GM12892 (cell line): ENCODE measurements at regions not wholly inside any gene's neighbourhood (a gene's known extent, or its start where the extent isn't known, plus 50 kb on each side); places are given as distances from the start of the nearest gene placed in this dataset.

Experiments used
- POLR2A ChIP-seq: IDR thresholded peaks from 2 replicates; pipeline ENCODE4 v1.6.1; 2011; ENCODE audit warnings: low read depth, low read length, control low read depth
- TAF1 ChIP-seq: IDR thresholded peaks from 2 replicates; pipeline ENCODE4 v1.6.1; 2011; ENCODE audit warnings: low read depth, mild to moderate bottlenecking, control low read depth, low read length, borderline replicate concordance

DNA sequence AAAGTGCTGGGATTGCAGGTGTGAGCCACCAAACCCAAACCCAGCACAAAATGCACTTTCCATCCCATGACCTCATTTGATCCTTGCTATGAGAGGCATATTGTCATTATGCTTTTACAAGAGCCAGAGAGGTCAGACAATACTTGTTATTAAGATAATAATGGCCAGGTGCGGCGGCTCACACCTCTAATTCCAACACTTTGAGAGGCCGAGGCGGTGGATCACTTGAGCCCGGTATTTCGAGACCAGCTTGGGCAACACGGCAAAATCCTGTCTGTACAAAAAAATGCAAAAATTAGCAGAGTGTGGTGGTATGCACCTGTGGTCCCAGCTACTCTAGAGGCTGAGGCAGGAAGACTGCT is 55.9 kb upstream of the IL17B start:
- TF ChIP-seq TAF1 (no peak), POLR2A (no peak)
